ENCODE measurements at regions not wholly inside any gene's neighbourhood (a gene's known extent, or its start where the extent isn't known, plus 50 kb on each side); places are given as distances from the start of the nearest gene placed in this dataset.

DNA sequence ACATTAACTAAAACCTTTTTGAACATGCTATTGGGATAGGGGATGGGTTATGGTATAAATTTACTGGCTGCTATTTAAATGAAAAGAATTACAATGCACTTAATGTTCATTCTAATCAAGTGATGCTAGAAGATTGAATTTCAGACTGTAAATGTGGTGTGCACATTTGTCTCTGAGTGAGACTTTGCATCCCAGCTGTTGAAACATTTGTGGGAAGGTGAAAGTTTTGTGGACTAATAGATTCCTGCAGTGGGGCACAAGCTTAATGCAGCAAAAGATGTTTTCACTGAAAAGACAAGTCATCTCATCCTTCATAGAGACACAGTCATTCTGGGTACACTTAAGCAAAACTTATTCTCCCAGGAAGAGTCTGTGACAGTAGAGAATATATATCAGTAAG, 323.6 kb downstream of the NFIB start:
- TF ChIP-seq ZNF274 (CRISPR knock-in tag; IDR thresholded peaks at IDR 0.05) = no peak
- no peak for TF ChIP-seq HDAC6 (IDR thresholded peaks at IDR 0.05; ENCODE audit: low read depth, low read length)
- TF ChIP-seq, protein P1, sequence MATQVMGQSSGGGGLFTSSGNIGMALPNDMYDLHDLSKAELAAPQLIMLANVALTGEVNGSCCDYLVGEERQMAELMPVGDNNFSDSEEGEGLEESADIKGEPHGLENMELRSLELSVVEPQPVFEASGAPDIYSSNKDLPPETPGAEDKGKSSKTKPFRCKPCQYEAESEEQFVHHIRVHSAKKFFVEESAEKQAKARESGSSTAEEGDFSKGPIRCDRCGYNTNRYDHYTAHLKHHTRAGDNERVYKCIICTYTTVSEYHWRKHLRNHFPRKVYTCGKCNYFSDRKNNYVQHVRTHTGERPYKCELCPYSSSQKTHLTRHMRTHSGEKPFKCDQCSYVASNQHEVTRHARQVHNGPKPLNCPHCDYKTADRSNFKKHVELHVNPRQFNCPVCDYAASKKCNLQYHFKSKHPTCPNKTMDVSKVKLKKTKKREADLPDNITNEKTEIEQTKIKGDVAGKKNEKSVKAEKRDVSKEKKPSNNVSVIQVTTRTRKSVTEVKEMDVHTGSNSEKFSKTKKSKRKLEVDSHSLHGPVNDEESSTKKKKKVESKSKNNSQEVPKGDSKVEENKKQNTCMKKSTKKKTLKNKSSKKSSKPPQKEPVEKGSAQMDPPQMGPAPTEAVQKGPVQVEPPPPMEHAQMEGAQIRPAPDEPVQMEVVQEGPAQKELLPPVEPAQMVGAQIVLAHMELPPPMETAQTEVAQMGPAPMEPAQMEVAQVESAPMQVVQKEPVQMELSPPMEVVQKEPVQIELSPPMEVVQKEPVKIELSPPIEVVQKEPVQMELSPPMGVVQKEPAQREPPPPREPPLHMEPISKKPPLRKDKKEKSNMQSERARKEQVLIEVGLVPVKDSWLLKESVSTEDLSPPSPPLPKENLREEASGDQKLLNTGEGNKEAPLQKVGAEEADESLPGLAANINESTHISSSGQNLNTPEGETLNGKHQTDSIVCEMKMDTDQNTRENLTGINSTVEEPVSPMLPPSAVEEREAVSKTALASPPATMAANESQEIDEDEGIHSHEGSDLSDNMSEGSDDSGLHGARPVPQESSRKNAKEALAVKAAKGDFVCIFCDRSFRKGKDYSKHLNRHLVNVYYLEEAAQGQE (IDR thresholded peaks at IDR 0.05; ENCODE audit: borderline replicate concordance in 1 of 2, low read depth in 1 of 2, low read length in 2 of 2) = no peak
- TF ChIP-seq, protein P2, sequence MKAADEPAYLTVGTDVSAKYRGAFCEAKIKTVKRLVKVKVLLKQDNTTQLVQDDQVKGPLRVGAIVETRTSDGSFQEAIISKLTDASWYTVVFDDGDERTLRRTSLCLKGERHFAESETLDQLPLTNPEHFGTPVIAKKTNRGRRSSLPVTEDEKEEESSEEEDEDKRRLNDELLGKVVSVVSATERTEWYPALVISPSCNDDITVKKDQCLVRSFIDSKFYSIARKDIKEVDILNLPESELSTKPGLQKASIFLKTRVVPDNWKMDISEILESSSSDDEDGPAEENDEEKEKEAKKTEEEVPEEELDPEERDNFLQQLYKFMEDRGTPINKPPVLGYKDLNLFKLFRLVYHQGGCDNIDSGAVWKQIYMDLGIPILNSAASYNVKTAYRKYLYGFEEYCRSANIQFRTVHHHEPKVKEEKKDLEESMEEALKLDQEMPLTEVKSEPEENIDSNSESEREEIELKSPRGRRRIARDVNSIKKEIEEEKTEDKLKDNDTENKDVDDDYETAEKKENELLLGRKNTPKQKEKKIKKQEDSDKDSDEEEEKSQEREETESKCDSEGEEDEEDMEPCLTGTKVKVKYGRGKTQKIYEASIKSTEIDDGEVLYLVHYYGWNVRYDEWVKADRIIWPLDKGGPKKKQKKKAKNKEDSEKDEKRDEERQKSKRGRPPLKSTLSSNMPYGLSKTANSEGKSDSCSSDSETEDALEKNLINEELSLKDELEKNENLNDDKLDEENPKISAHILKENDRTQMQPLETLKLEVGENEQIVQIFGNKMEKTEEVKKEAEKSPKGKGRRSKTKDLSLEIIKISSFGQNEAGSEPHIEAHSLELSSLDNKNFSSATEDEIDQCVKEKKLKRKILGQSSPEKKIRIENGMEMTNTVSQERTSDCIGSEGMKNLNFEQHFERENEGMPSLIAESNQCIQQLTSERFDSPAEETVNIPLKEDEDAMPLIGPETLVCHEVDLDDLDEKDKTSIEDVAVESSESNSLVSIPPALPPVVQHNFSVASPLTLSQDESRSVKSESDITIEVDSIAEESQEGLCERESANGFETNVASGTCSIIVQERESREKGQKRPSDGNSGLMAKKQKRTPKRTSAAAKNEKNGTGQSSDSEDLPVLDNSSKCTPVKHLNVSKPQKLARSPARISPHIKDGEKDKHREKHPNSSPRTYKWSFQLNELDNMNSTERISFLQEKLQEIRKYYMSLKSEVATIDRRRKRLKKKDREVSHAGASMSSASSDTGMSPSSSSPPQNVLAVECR (CRISPR knock-in tag; IDR thresholded peaks at IDR 0.05; ENCODE audit: borderline replicate concordance) = no peak
- TF ChIP-seq, protein P3, sequence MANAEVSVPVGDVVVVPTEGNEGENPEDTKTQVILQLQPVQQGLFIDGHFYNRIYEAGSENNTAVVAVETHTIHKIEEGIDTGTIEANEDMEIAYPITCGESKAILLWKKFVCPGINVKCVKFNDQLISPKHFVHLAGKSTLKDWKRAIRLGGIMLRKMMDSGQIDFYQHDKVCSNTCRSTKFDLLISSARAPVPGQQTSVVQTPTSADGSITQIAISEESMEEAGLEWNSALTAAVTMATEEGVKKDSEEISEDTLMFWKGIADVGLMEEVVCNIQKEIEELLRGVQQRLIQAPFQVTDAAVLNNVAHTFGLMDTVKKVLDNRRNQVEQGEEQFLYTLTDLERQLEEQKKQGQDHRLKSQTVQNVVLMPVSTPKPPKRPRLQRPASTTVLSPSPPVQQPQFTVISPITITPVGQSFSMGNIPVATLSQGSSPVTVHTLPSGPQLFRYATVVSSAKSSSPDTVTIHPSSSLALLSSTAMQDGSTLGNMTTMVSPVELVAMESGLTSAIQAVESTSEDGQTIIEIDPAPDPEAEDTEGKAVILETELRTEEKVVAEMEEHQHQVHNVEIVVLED (CRISPR knock-in tag; IDR thresholded peaks at IDR 0.05; ENCODE audit: borderline replicate concordance) = no peak
- no peak for TF ChIP-seq PHF8 (CRISPR knock-in tag; IDR thresholded peaks at IDR 0.05)
- TF ChIP-seq, protein P4, sequence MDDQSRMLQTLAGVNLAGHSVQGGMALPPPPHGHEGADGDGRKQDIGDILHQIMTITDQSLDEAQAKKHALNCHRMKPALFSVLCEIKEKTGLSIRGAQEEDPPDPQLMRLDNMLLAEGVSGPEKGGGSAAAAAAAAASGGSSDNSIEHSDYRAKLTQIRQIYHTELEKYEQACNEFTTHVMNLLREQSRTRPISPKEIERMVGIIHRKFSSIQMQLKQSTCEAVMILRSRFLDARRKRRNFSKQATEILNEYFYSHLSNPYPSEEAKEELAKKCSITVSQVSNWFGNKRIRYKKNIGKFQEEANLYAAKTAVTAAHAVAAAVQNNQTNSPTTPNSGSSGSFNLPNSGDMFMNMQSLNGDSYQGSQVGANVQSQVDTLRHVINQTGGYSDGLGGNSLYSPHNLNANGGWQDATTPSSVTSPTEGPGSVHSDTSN (CRISPR knock-in tag; IDR thresholded peaks at IDR 0.05; ENCODE audit: borderline replicate concordance) = no peak
